ENCODE measurements at regions not wholly inside any gene's neighbourhood (a gene's known extent, or its start where the extent isn't known, plus 50 kb on each side); places are given as distances from the start of the nearest gene placed in this dataset.

- no peak for DNase-seq (ENCODE audit: low spot score)
Measured at GRCh38 chr1:30286988-30287839, 436.2 kb downstream of the MATN1 start.

GRCh38 chr1:30286241-30286987 is 437.0 kb downstream of the MATN1 start:
- DNase-seq (ENCODE audit: low spot score): no peak

- DNase-seq (ENCODE audit: low spot score): no peak
Measured at GRCh38 chr1:30285501-30285932, 437.9 kb downstream of the MATN1 start.

GRCh38 chr1:30284728-30285475 is 438.5 kb downstream of the MATN1 start:
- no peak for DNase-seq (ENCODE audit: low spot score)

- no peak for DNase-seq (ENCODE audit: low spot score)
Measured at GRCh38 chr1:30284226-30284625, 439.2 kb downstream of the MATN1 start.

- DNase-seq (ENCODE audit: low spot score): no peak
Measured at GRCh38 chr1:30283199-30283962, 440.0 kb downstream of the MATN1 start.

- DNase-seq (ENCODE audit: low spot score): no peak
Measured at GRCh38 chr1:30280572-30280971, 442.8 kb downstream of the MATN1 start.

GRCh38 chr1:30277911-30278310 is 445.5 kb downstream of the MATN1 start:
- DNase-seq (ENCODE audit: low spot score): no peak

GRCh38 chr1:30277415-30277814 is 446.0 kb downstream of the MATN1 start:
- no peak for DNase-seq (ENCODE audit: low spot score)

GRCh38 chr1:30275926-30276764 is 447.2 kb downstream of the MATN1 start:
- no peak for DNase-seq (ENCODE audit: low spot score)

- DNase-seq (ENCODE audit: low spot score): no peak
Measured at GRCh38 chr1:30274976-30275621, 448.3 kb downstream of the MATN1 start.

- DNase-seq (ENCODE audit: low spot score): no peak
Measured at GRCh38 chr1:30274173-30274970, 449.0 kb downstream of the MATN1 start.

- no peak for DNase-seq (ENCODE audit: low spot score)
Measured at GRCh38 chr1:30273456-30273855, 449.9 kb downstream of the MATN1 start.

- no peak for DNase-seq (ENCODE audit: low spot score)
Measured at GRCh38 chr1:30273021-30273325, 450.4 kb downstream of the MATN1 start.

- no peak for DNase-seq (ENCODE audit: low spot score)
Measured at GRCh38 chr1:30272277-30273020, 450.9 kb downstream of the MATN1 start.

- no peak for DNase-seq (ENCODE audit: low spot score)
Measured at GRCh38 chr1:30271401-30272276, 451.7 kb downstream of the MATN1 start.

- no peak for DNase-seq (ENCODE audit: low spot score)
Measured at GRCh38 chr1:30270461-30270860, 452.9 kb downstream of the MATN1 start.
